SK-N-SH treated with all-trans-retinoic acid at 6 μM for 48 hours (cell line): ENCODE measurements at regions not wholly inside any gene's neighbourhood (a gene's known extent, or its start where the extent isn't known, plus 50 kb on each side); places are given as distances from the start of the nearest gene placed in this dataset.

Source experiments
- ARNTL ChIP-seq: fragments of 450-650 bp; formaldehyde crosslinking; IDR thresholded peaks from 2 replicates; pipeline ENCODE4 v1.5.0; 2020; ENCODE audit warnings: low read depth, mild to moderate bottlenecking, moderate library complexity, borderline replicate concordance
- BACH2 ChIP-seq: fragments of 250-450 bp; sonication (Bioruptor Pico); IDR thresholded peaks from 2 replicates; pipeline ENCODE4 v1.9.0; 2021; ENCODE audit warnings: mild to moderate bottlenecking, borderline replicate concordance
- ESRRG ChIP-seq: fragments of 250-450 bp; sonication (Bioruptor Pico); IDR thresholded peaks from 2 replicates; pipeline ENCODE4 v1.6.1; 2021; ENCODE audit warnings: mild to moderate bottlenecking
- GLIS3 ChIP-seq: fragments of 250-450 bp; sonication (Bioruptor Pico); IDR thresholded peaks from 2 replicates; pipeline ENCODE4 v1.5.0; 2020; ENCODE audit warnings: mild to moderate bottlenecking, moderate library complexity
- ISL1 ChIP-seq: fragments of 250-450 bp; sonication (Bioruptor Pico); IDR thresholded peaks from 2 replicates; pipeline ENCODE4 v2.1.2; 2022; ENCODE audit warnings: mild to moderate bottlenecking, moderate library complexity
- PPARA ChIP-seq: fragments of 250-450 bp; sonication (Bioruptor Pico); IDR thresholded peaks from 2 replicates; pipeline ENCODE4 v1.5.0; 2020; ENCODE audit warnings: mild to moderate bottlenecking, borderline replicate concordance
- RARB ChIP-seq: fragments of 250-450 bp; sonication (Bioruptor Pico); IDR thresholded peaks from 2 replicates; pipeline ENCODE4 v1.8.0; 2021; ENCODE audit warnings: mild to moderate bottlenecking, moderate library complexity
- SNAI2 ChIP-seq: fragments of 250-450 bp; sonication (Bioruptor Pico); IDR thresholded peaks from 2 replicates; pipeline ENCODE4 v1.5.0; 2020; ENCODE audit warnings: mild to moderate bottlenecking, moderate library complexity
- TOX ChIP-seq: fragments of 250-450 bp; sonication (Bioruptor Pico); IDR thresholded peaks from 2 replicates; pipeline ENCODE4 v1.8.0; 2021; ENCODE audit warnings: mild to moderate bottlenecking, moderate library complexity, borderline replicate concordance
- ZFP3 ChIP-seq: fragments of 250-450 bp; sonication (Bioruptor Pico); IDR thresholded peaks from 2 replicates; pipeline ENCODE4 v1.5.0; 2020; ENCODE audit warnings: mild to moderate bottlenecking, moderate library complexity
- ZNF70 ChIP-seq: fragments of 450-650 bp; formaldehyde crosslinking; IDR thresholded peaks from 2 replicates; pipeline ENCODE4 v1.5.0; 2020; ENCODE audit warnings: mild to moderate bottlenecking, moderate library complexity
- TF ChIP-seq, protein P1 (sequence below): fragments of 250-450 bp; sonication (Bioruptor Pico); IDR thresholded peaks from 2 replicates; pipeline ENCODE4 v1.8.0; 2020; ENCODE audit warnings: mild to moderate bottlenecking, moderate library complexity, borderline replicate concordance
- TF ChIP-seq, protein P2 (sequence below): fragments of 250-450 bp; sonication (Bioruptor Pico); IDR thresholded peaks from 2 replicates; pipeline ENCODE4 v1.5.0; 2020; ENCODE audit warnings: mild to moderate bottlenecking, moderate library complexity

DNA sequence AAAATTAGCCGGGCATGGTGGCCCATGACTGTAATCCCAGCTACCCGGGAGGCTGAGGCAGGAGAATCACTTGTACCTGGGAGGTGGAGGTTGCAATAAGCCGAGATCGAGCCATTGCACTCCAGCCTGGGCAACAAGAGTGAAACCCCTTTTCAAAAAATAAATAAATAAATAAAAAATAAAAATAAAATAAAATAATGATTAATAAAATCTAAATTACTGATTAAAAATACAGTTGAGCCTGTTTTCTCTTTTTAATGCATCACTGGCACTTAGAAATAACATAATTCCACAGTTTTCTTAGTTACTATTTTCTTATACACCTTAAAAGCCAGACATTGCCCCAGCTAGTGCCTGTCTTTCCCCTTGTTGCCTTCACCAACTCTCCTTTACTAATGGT is 922.8 kb upstream of the GJE1 start:
- TF ChIP-seq ESRRG (CRISPR knock-in tag), result no peak
- no peak for TF ChIP-seq ZFP3 (CRISPR knock-in tag)
- TF ChIP-seq BACH2 (CRISPR knock-in tag), result no peak
- TF ChIP-seq, protein P1, sequence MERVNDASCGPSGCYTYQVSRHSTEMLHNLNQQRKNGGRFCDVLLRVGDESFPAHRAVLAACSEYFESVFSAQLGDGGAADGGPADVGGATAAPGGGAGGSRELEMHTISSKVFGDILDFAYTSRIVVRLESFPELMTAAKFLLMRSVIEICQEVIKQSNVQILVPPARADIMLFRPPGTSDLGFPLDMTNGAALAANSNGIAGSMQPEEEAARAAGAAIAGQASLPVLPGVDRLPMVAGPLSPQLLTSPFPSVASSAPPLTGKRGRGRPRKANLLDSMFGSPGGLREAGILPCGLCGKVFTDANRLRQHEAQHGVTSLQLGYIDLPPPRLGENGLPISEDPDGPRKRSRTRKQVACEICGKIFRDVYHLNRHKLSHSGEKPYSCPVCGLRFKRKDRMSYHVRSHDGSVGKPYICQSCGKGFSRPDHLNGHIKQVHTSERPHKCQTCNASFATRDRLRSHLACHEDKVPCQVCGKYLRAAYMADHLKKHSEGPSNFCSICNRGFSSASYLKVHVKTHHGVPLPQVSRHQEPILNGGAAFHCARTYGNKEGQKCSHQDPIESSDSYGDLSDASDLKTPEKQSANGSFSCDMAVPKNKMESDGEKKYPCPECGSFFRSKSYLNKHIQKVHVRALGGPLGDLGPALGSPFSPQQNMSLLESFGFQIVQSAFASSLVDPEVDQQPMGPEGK, result no peak
- TF ChIP-seq ZNF70 (CRISPR knock-in tag), result no peak
- no peak for TF ChIP-seq GLIS3
- no peak for TF ChIP-seq TOX (CRISPR knock-in tag)
- no peak for TF ChIP-seq PPARA (CRISPR knock-in tag)
- TF ChIP-seq SNAI2 (CRISPR knock-in tag), result no peak
- TF ChIP-seq, protein P2, sequence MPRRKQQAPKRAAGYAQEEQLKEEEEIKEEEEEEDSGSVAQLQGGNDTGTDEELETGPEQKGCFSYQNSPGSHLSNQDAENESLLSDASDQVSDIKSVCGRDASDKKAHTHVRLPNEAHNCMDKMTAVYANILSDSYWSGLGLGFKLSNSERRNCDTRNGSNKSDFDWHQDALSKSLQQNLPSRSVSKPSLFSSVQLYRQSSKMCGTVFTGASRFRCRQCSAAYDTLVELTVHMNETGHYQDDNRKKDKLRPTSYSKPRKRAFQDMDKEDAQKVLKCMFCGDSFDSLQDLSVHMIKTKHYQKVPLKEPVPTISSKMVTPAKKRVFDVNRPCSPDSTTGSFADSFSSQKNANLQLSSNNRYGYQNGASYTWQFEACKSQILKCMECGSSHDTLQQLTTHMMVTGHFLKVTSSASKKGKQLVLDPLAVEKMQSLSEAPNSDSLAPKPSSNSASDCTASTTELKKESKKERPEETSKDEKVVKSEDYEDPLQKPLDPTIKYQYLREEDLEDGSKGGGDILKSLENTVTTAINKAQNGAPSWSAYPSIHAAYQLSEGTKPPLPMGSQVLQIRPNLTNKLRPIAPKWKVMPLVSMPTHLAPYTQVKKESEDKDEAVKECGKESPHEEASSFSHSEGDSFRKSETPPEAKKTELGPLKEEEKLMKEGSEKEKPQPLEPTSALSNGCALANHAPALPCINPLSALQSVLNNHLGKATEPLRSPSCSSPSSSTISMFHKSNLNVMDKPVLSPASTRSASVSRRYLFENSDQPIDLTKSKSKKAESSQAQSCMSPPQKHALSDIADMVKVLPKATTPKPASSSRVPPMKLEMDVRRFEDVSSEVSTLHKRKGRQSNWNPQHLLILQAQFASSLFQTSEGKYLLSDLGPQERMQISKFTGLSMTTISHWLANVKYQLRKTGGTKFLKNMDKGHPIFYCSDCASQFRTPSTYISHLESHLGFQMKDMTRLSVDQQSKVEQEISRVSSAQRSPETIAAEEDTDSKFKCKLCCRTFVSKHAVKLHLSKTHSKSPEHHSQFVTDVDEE (CRISPR knock-in tag), result no peak
- no peak for TF ChIP-seq ISL1 (CRISPR knock-in tag)
- TF ChIP-seq ARNTL (CRISPR knock-in tag), result no peak
- TF ChIP-seq RARB (CRISPR knock-in tag), result no peak
